ENCODE measurements at regions not wholly inside any gene's neighbourhood (a gene's known extent, or its start where the extent isn't known, plus 50 kb on each side); places are given as distances from the start of the nearest gene placed in this dataset.
"Not testable (repeated sequence)": the region's sequence is repeated elsewhere in the genome, so short reads cannot be mapped to it uniquely, and the experiment has no call there.

DNA sequence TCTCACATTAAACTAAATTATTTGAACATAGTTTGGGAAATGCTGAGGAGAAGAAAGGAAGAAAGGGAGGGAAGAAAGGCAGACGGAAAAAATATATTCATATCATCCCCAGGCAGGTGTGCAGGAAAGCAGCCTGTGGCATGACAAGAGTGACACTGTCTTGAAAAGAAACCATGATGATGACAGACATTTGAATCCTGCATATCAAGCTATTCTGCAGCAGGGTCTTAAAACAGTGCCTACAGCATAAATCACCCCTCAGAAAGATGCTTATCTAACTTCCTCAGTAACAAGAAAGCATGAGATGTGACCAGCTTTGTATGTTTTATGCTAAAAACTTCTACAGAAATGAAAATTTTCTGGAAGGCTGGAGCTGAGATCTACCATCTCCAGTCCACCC lies 144.5 kb upstream of the GRM7 start:
- DNase-seq (ENCODE audit: low spot score), result no peak

DNA sequence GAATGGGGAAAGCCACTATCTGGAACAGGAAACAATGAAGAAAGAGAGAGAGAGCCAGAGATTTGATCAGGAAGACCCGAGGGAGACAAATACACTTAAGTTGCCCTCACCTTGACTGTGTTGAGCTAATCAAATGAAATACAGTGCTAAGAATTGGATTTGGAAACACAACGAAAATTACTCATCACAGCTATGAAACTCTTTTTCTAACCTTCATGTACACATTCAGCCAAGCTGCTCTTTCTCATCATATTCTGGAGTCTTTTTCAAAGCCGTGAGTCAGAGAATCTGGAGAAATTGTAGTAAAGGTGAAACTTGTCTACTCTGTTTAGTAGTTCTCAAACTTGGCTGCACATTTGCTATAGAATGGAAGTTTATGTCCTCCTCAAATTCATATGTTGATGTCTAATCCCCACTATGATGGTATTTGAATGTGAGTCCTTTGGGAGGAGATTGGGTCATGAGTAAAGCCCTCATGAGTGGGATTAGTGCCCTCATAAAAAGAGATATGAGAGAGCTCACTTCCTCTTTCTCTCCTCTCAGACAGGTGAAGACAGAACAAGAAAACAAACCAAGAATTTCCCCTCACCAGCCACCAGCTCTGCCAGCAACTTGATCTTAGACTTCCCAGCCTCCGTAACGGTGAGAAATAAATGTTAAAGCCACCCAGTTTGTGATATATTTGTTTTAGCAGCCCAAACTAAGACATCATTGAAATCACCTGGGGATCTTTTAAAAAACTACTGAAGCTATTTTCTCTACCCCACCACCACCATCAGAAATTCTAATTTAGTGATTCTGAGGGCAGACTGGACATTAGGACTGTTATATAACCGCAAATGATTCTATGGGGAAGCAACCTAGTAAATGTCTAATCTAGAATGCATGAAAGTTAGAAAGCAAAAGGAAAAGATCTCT lies 143.6 kb upstream of the GRM7 start:
- no peak for DNase-seq (ENCODE audit: low spot score)

DNA sequence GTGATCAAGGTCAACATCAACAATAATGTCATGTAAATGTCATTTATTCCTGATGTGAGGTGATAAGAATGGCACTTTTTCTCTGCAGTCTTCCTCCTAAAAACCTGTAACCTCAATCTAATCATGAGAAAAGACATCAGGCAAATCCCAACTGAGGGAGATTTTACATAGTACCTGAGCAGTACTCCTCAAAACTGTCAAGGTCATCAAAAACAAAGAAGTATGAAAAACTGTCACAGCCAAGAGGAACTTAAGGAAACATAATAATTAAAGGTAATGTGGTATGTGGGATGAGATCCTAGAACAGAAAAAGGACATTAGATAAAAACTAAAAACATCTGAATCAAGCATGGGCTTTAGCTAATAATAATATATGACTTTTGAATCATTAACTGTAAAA lies 140.9 kb upstream of the GRM7 start:
- DNase-seq (ENCODE audit: low spot score), result no peak

DNA sequence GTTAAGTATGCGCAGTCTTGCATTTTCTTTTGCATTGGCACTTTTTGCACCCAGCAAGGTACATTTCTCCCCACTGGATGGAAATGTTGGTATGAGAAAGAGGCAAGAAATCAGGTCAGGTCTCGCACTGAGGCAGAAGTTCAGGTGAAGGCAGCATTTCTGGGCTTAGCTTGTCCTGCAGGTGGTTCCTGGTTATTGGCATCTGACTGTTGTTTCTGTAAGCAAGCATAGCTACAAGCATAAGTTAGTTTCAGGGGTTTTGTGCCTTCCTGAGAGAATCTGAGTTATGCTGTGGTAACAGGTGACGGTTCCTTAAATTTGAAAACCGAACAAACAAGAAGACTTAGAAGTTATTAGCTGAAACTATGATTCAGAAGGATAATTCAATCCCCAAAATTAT lies 139.4 kb upstream of the GRM7 start:
- no peak for DNase-seq (ENCODE audit: low spot score)

DNA sequence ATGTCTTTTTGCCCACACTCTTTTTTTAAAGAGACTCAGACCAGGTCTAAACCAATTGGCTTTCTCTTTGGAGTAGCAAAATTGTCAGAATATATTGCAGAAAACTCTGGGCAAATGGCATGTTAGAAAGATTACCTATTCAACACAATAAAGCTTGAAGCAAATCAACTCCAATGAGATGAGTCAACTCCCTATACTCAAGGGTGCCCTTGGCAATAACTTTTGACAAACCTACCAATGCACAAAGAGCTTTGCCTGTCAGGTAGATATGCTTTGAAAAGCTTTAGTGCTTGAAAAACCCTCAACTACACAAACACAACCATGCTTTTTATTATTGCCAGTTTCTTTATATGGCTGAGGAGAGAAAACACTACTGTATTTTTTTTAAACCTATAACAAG lies 137.7 kb upstream of the GRM7 start:
- no peak for DNase-seq (ENCODE audit: low spot score)

DNA sequence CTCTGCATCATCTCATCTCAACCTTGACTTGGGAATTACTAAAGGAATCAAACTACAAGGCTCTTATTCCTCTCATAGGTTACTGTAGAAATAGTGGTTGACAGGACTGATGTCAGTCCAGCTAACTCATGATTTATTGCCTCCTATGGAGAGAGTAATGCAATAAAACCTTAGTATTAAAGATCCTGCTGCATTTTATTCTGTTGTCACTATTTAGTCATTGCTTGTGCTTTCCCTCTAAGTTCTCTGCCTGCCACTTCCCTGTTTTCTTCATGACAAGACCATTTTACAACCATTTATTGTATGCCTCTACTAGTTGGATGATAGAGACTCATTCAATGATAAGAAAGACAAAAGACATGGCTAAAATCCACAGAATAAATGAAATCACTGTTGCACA lies 134.1 kb upstream of the GRM7 start:
- no peak for DNase-seq (ENCODE audit: low spot score)

DNA sequence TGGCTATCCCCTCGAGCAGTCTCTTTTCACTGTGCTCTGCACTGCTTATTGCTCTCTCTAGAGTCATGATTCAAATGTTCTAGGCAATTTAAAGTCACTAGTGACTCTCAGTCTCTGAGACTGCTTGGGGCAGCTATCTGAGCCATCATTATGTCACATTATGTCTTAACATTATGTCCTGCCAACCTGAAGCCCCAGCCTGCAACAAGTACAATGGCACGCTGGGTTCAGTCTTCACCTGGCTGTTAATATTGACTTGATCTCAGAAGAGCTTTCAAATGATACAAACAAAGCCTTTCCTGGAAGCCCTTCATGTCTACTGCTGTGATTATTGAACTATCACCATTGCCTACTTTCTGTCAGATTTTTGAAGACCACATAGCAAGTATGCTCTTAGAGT lies 128.1 kb upstream of the GRM7 start:
- no peak for DNase-seq (ENCODE audit: low spot score)

DNA sequence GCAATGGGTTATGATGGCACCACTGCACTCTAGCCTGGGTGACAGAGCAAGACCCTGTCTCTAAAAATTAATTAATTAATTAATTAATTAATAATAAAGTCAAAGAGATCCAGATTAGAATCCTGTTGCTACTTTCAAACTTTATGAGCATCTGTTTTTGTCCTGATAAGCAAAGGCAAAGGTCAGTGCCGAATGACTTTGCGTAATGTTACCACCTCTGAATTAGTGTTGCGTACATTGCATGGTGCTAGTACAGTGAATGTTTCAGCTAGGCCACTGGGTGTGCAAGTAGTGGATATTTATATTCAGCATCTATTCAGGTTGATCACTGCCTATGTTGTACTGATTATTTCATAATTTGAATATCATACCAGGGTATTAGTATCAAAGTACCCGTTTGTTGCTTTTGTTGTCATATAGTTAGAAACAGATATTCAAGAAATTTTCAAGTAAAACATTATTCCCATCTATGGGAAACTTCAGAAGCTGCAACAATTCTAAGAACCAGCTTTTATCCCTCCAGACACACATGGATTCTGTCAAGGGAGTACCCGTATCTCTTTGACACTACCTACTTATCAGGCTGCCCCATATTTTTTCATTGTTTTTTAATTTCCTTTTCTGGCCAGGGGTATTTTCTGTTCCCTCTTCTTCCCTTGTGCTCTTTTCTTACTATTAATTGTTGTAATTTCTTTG lies 127.1 kb upstream of the GRM7 start:
- DNase-seq (ENCODE audit: low spot score), result no peak

DNA sequence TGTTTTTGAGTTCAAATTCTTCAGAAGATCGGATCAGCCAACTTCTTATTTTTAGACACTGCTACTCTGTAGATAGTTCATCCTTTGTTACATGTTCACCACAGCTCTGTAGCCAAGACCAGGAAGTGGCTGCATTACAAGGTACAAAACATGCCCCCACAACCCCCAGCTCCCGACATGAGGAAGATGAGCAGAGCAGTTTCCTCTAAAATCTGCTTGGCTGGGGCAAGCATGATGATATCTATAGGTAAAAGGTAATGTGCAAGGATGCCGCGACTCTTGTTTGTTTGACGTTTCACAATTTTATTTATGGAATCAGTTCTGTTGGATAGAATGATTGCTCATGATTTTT lies 126.5 kb upstream of the GRM7 start:
- no peak for DNase-seq (ENCODE audit: low spot score)

DNA sequence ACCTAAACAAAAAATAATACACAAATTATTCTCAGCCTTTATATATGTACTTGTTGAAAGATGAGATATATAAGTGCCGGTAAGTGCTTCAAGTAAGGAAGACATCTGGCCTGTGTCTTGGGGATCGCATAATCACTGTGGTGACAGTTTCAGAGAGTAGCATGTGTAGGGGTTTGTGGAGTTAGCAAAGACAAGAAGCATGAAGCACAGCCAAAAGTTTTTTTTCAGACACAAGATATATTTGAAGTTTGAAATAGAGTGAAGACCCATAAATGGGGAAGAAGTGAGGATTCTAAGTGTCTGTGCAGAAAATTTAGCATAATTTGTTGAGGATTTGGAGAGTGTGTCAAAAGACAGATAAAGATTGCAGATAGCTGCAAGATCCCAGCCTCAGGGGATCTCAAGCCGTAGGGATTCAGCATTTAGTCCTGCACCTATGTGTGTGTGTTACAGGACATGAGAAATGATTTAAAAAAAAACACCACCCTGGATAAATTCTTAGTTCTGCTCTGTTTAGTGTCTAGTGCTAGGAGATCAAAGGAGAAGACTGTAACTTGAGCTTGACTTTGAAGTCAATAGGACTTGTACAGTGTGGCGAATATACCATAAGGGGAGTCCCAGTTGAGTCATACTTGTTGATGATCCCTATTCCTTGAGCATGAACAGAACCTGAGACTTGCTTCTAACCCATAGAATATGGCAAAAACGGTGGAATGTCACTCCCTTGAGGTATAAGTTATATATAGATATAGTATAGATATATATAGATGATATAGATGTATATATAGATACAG lies 123.9 kb upstream of the GRM7 start:
- DNase-seq (ENCODE audit: low spot score), result no peak

DNA sequence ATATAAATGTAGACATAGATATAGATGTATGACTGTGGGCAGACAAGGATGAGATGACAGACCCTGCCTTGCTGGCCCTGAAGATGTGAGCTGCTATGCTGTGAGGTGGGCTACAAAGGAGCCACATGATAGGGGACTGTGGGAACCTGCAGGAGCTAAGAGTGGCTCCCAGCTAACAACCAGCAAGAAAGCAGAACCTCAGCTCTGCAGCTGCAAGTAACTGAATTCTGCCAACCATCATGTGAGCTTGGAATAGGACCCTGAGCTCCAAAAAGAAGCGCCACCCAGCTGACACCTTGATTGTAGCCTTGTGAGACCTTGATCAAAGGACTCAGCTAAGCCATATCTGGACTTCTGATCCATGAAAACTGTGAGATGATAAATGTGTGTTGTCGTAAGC lies 123.3 kb upstream of the GRM7 start:
- no peak for DNase-seq (ENCODE audit: low spot score)

DNA sequence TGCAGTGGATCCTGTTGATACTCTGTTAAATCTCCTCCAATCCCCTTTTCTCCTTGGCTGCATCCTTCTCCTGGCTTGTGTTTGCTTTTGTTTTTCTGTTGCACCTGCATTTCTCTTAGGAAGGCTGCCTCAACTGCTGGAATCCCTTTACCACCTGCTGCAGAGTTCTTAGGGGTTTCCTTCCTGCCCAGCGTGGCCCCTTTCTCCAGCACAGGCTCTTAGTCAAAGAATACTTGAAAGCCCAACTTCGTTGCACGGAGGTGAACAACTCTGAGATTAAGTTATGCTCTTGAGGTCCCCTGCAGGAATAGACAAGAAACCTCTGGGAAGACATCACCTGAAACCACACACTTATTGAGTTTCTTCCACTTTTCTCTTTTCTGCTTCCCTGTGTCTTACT lies 121.6 kb upstream of the GRM7 start:
- DNase-seq (ENCODE audit: low spot score), result no peak

DNA sequence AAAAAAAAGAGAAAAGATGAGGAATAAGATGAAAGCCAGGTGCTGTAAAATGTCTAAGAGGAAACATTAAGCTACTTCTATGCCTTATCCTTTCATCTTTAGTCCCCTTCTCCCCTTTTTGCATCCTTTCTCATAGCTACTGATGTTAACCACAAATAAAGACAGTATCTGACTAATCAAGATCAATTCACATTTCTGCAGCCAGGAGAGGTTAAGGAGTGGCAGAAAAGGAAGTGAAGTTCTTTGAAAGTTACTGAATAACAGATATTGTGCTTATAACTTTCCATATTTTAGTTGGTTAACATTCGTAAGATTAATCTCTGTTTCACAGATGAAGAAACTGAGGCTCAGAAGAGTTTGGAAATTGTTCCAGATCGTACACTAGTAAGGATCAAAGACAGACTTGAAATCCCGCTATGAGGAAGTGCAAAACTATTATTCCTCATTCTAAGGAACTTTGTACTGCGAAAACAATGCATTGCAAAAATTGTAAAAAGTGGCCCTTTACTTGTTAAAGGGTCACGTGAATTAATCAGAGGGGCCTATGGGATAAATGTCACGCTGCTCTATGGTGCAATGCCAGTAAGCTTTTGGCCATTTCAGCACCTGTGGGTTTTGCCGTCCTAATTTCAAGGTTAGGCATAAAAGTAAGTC lies 117.7 kb upstream of the GRM7 start:
- DNase-seq (ENCODE audit: low spot score), result no peak

DNA sequence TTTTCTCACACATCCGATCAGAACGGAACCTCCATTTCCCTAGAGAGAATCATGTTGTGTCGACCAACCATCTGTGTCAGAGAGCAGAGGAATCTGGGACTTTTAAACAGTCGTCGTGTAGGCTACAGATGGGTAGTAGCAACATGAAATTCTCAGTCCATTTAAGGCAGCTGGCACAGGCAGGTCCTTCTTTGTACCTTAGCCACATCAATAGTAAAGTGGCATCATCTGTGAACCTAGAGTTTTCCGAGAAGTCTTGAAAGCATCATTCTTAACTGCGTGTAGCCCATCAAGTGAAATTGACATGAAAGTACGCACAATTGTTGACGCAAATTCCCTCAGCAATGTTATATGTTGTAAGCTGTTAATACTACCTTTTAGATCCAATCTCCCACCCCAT lies 114.5 kb upstream of the GRM7 start:
- DNase-seq (ENCODE audit: low spot score), result no peak

DNA sequence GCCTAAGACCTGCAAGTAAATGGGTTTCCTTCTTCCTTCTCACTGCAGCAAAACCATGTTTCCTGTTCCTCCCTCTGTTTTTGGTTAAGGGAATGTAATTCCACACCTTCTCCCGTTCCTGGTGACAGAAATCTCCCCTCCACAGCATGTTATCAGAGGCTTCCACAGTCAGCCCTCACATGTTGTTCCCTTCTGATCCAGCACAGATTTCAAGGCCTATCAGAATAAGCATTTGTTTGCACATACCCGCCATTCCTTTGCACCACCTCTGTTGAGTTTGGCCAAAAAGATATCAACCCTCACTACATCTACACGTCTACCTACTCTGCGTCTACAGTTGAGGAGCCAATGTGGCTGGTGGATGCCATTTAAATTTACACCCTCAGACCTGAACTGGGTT lies 113.9 kb upstream of the GRM7 start:
- DNase-seq (ENCODE audit: low spot score), result no peak

DNA sequence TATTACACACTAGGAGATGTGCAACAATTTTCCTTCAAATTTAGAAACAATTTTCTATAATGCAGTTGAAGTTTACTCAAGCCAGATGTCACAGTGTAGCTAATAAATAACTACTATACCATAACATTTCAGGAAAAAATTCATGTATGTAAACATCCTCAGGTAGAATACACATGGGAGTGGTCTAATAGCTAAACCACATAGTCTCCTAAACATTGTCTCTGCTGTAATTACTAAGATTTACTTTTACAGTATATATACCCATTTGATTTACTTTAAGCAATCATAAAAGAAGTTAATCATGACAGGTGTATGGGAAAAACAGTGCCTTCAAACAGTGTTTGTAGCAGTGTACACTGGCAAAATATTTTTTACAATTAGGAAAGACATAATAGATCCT lies 110.1 kb upstream of the GRM7 start:
- DNase-seq (ENCODE audit: low spot score), result no peak

DNA sequence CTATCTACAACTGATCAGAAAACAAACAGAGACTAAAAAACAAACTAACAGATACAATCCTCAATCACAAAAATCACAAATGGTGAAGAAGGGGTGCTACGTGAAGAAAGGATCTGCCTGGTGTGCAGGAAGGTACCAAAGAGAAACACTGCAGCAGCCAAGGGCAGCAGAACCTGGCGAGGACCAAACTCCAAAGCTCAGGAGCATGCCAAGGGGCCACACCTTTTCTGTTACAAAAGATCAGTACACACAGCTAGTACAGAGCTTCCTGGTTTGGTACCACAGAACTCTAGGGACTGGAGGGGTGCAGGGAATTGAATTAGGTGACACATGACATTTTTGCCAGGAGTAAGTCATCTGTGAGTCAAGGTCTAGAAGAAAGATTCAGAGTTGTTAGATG lies 107.4 kb upstream of the GRM7 start:
- DNase-seq (ENCODE audit: low spot score), result no peak

DNA sequence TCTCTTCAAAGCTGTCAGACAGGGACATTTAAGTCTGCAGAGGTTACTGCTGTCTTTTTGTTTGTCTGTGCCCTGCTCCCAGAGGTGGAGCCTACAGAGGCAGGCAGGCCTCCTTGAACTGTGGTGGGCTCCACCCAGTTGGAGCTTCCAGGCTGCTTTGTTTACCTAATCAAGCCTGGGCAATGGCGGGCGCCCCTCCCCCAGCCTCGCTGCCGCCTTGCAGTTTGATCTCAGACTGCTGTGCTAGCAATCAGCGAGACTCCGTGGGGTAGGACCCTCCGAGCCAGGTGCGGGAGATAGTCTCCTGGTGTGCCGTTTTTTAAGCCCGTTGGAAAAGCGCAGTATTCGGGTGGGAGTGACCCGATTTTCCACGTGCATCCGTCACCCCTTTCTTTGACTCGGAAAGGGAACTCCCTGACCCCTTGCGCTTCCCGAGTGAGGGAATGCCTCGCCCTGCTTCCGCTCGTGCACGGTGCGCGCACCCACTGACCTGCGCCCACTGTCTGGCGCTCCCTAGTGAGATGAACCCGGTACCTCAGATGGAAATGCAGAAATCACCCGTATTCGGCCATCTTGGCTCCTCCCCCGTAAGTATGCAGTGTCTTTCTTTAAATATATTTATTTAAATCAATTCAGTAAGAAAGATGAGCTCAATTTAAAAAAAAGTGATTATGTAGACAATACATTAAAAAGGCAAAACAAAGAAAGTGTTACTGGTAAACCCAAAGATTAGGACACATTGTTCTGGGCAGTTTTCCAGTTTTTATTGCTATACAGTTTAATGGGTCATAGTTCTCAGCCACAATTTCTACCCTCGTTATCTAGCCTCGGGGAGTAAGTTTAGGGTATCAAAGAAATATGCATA lies 91.2 kb upstream of the GRM7 start:
- not testable (repeated sequence) for DNase-seq (ENCODE audit: low spot score)

DNA sequence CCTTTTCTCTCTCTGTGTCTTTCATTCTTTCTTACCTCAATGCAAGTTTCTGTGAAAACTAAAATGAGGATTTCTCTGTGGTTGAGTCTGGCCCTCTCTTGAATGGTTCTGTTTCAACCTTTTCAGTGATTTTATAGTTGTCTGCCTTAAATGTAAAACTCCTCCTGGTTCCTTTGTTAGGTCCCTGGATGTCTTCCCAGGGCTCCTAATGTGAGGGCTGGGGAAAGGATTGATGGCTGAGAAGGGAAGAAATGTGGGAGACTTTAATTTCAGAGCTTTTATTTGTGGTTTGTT lies 90.6 kb upstream of the GRM7 start:
- DNase-seq (ENCODE audit: low spot score), result no peak

DNA sequence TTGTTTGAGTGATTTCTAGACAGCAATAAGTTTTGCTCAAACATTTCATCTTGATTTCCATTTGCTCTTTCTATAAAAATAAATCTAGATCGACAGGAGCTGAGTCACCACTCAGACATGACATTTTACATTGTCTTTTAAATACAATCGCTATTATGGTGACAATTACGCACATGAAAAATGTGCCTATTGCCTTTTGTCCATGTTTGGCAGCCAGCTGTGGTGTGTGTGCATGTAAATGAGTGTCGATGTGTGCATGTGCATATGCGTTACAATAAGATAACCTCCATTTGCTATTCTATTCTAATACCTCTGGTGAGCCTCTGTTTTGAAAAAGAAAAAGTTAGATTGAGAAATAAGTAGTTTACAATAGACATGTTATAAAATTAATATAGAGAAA lies 89.7 kb upstream of the GRM7 start:
- DNase-seq (ENCODE audit: low spot score), result no peak

DNA sequence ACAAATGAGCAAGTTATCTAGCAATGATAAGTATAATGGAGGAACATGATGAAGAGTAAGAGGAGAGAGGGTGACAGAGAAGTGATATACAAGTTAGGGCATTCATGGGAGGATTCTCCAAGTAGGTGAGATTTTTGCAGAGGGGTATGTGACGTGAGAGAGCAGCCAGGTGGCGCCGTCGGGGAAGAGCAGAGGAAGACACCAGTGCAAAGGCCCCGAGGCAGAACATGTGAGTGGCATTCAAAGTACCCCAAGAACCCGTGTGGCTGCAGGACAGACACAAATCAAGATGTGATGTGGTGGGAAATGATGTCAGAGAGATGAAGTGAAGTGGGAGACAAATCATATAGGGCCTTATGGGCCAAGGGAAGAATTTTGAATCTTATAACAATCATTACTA lies 81.8 kb upstream of the GRM7 start:
- DNase-seq (ENCODE audit: low spot score), result no peak

DNA sequence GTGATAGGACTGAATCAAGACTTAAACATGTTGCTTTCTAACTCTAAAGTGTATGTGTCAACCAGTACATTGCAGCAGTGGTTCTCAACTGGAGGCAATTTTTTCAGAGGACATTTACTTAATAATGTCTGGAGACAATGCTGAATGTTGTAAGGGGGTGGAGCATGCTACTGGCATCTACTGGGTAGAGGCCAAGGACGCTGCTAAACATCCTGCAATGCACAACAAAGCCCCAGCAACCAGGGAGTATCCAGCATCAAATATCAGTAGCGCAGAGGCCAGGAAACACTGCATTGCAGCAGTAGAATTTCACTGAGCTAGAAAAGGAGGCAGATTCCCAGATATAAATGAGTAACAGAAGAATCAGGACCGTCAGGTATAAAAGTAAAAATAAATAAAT lies 79.8 kb upstream of the GRM7 start:
- DNase-seq (ENCODE audit: low spot score), result no peak
